Left ventricle myocardium inferior (tissue), 1 donor: ENCODE measurements at regions not wholly inside any gene's neighbourhood (a gene's known extent, or its start where the extent isn't known, plus 50 kb on each side); places are given as distances from the start of the nearest gene placed in this dataset.

Experiments used
- DNase-seq: peaks from one replicate; pipeline ENCODE4 v3.0.0-alpha.2; 2020
- H3K27ac ChIP-seq: fragments of 200-600 bp; replicated peaks from 2 replicates; pipeline ENCODE4 v1.8.0; 2021
- H3K27me3 ChIP-seq: fragments of 200-600 bp; 2 replicates; pipeline ENCODE4 v1.8.0; 2021; ENCODE audit warnings: low read depth
- H3K36me3 ChIP-seq: fragments of 200-600 bp; 2 replicates; pipeline ENCODE4 v1.8.0; 2021
- H3K4me1 ChIP-seq: fragments of 200-600 bp; 2 replicates; pipeline ENCODE4 v1.8.0; 2021
- H3K4me3 ChIP-seq: fragments of 200-600 bp; 2 replicates; pipeline ENCODE4 v1.8.0; 2021; ENCODE audit warnings: mild to moderate bottlenecking, moderate library complexity
- H3K9me3 ChIP-seq: fragments of 200-600 bp; replicated peaks from 2 replicates; pipeline ENCODE4 v1.8.0; 2021
- CTCF ChIP-seq: fragments of 200-600 bp; IDR thresholded peaks from 2 replicates; pipeline ENCODE4 v1.8.0; 2021; ENCODE audit warnings: antibody characterized with exemption, mild to moderate bottlenecking, borderline replicate concordance
- intact Hi-C: fragments of 100-400 bp; cut with micrococcal nuclease; formaldehyde crosslinking; loops from one replicate; pipeline ENCODE4 v1.11.0; 2022
- donor health status: DM: no; HTN: yes; CAD: no; lungs with severe emphysema.

GRCh38 chr3:25355034-25355885 lies 72.8 kb upstream of the RARB start:
- Histone ChIP-seq H3K4me3 (peak overlapping the region; percentile 18), H3K4me1 (no peaks in the 10 kb centered on the region), H3K27me3 (no peaks in the 10 kb centered on the region), H3K36me3 (no peaks in the 10 kb centered on the region), H3K9me3 (peaks cover 17% of the 10 kb centered on the region), H3K27ac (no peak overlapping the region)
- no peak for TF ChIP-seq CTCF
- intact Hi-C loops, result no loop called here
- DNase-seq, result no peak

- peak overlapping the region; percentile 18 for H3K4me3 ChIP-seq
- TF ChIP-seq CTCF, result no peak
- intact Hi-C loops, result no loop called here
- no peaks in the 10 kb centered on the region for H3K36me3 ChIP-seq
- H3K27ac ChIP-seq, result no peak overlapping the region
- H3K27me3 ChIP-seq, result no peaks in the 10 kb centered on the region
- no peaks in the 10 kb centered on the region for H3K4me1 ChIP-seq
- no peak for DNase-seq
- peaks cover 17% of the 10 kb centered on the region for H3K9me3 ChIP-seq
Observed at GRCh38 chr3:25355998-25356397, 72.1 kb upstream of the RARB start.

- H3K27ac ChIP-seq, result no peak overlapping the region
- H3K9me3 ChIP-seq, result peaks cover 12% of the 10 kb centered on the region
- H3K4me1 ChIP-seq, result no peaks in the 10 kb centered on the region
- intact Hi-C loops, result no loop called here
- H3K4me3 ChIP-seq, result no peak overlapping the region
- no peak for DNase-seq
- H3K27me3 ChIP-seq, result no peaks in the 10 kb centered on the region
- TF ChIP-seq CTCF, result no peak
- H3K36me3 ChIP-seq, result no peaks in the 10 kb centered on the region
Observed at GRCh38 chr3:25362118-25362517, 65.9 kb upstream of the RARB start.

- Histone ChIP-seq H3K4me3 (no peak overlapping the region), H3K4me1 (no peaks in the 10 kb centered on the region), H3K36me3 (no peaks in the 10 kb centered on the region), H3K9me3 (no peaks in the 10 kb centered on the region), H3K27me3 (no peaks in the 10 kb centered on the region), H3K27ac (no peak overlapping the region)
- DNase-seq, result no peak
- intact Hi-C loops, result no loop called here
- no peak for TF ChIP-seq CTCF
Observed at GRCh38 chr3:25365636-25366035, 62.4 kb upstream of the RARB start.

- no peak for TF ChIP-seq CTCF
- H3K4me3 ChIP-seq, result no peak overlapping the region
- no peak overlapping the region for H3K27ac ChIP-seq
- no peaks in the 10 kb centered on the region for H3K36me3 ChIP-seq
- H3K27me3 ChIP-seq, result no peaks in the 10 kb centered on the region
- intact Hi-C loops, result no loop called here
- H3K9me3 ChIP-seq, result no peaks in the 10 kb centered on the region
- no peak for DNase-seq
- H3K4me1 ChIP-seq, result no peaks in the 10 kb centered on the region
Observed at GRCh38 chr3:25367025-25367424, 61.0 kb upstream of the RARB start.
